Breast epithelium (tissue), 4 donors: ENCODE measurements at regions not wholly inside any gene's neighbourhood (a gene's known extent, or its start where the extent isn't known, plus 50 kb on each side); places are given as distances from the start of the nearest gene placed in this dataset.

ENCODE experiments used
- DNase-seq, 2 donors: peaks; one replicate each; pipeline ENCODE4 v3.0.0-alpha.2; 2019; ENCODE audit warnings: low spot score in 2 of 2
- H3K27ac ChIP-seq, 2 donors: fragments of 200-600 bp; sonication (generic) in 1 of 2; one replicate each; pipeline ENCODE4 v1.5.1; 2016 to 2019; ENCODE audit warnings: mild to moderate bottlenecking in 1 of 2
- H3K27me3 ChIP-seq, 2 donors: fragments of 200-600 bp; sonication (generic) in 1 of 2; one replicate each; pipeline versions ENCODE4 v1.5.1 to v1.6.0; 2017 to 2019; ENCODE audit warnings: control low read depth in 1 of 2, mild to moderate bottlenecking in 1 of 2
- H3K36me3 ChIP-seq: fragments of 200-600 bp; one replicate; pipeline ENCODE4 v1.5.1; 2019
- H3K4me1 ChIP-seq, 2 donors: fragments of 200-600 bp; sonication (generic); one replicate each; pipeline ENCODE4 v1.5.1; 2016 to 2019; ENCODE audit warnings: control low read depth in 1 of 2
- H3K4me3 ChIP-seq, 3 donors: fragments of 200-600 bp; sonication (generic); 1 replicate in 2 of 3; 2 replicates in 1 of 3; pipeline ENCODE4 v1.5.1; 2016 to 2019; ENCODE audit warnings: mild to moderate bottlenecking in 3 of 3, moderate library complexity in 2 of 3
- H3K9me3 ChIP-seq, 2 donors: fragments of 200-600 bp; sonication (generic) in 1 of 2; one replicate each; pipeline ENCODE4 v1.5.1; 2016 to 2019; ENCODE audit warnings: control low read depth in 1 of 2
- POLR2A ChIP-seq: fragments of 450-650 bp; IDR thresholded peaks from one replicate; pipeline ENCODE4 v1.6.1; 2016; ENCODE audit warnings: antibody characterized with exemption, mild to moderate bottlenecking, moderate library complexity
- POLR2AphosphoS5 ChIP-seq, 3 donors: sonication (generic); formaldehyde crosslinking; IDR thresholded peaks; one replicate each; pipeline ENCODE4 v1.6.1; 2017; ENCODE audit warnings: antibody characterized with exemption in 3 of 3
- intact Hi-C: fragments of 100-400 bp; cut with DNase I; formaldehyde crosslinking; loops from one replicate; pipeline ENCODE4 v1.15.1; 2023; ENCODE audit warnings: low total_unique reads
- TF ChIP-seq, protein P1 (sequence below), 3 donors: fragments of 450-650 bp; IDR thresholded peaks; one replicate each; pipeline ENCODE4 v1.5.1; 2016 to 2017; ENCODE audit warnings: antibody characterized with exemption in 3 of 3, mild to moderate bottlenecking in 3 of 3, moderate library complexity in 3 of 3

GRCh38 chr5:56282951-56283350 is 49.8 kb upstream of the ANKRD55 start:
- no peak for DNase-seq
- intact Hi-C loops = no loop called here
- TF ChIP-seq POLR2A (no peak), POLR2AphosphoS5 (IDR thresholded peaks at IDR 0.05) (no peak)
- TF ChIP-seq, protein P1, sequence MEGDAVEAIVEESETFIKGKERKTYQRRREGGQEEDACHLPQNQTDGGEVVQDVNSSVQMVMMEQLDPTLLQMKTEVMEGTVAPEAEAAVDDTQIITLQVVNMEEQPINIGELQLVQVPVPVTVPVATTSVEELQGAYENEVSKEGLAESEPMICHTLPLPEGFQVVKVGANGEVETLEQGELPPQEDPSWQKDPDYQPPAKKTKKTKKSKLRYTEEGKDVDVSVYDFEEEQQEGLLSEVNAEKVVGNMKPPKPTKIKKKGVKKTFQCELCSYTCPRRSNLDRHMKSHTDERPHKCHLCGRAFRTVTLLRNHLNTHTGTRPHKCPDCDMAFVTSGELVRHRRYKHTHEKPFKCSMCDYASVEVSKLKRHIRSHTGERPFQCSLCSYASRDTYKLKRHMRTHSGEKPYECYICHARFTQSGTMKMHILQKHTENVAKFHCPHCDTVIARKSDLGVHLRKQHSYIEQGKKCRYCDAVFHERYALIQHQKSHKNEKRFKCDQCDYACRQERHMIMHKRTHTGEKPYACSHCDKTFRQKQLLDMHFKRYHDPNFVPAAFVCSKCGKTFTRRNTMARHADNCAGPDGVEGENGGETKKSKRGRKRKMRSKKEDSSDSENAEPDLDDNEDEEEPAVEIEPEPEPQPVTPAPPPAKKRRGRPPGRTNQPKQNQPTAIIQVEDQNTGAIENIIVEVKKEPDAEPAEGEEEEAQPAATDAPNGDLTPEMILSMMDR (IDR thresholded peaks at IDR 0.05) = no peak
- no peaks in the 10 kb centered on the region for H3K36me3 ChIP-seq
- no peak overlapping the region for H3K27ac ChIP-seq
- no peaks in the 10 kb centered on the region for H3K27me3 ChIP-seq
- H3K4me1 ChIP-seq = no peaks in the 10 kb centered on the region
- no peaks in the 10 kb centered on the region for H3K9me3 ChIP-seq
- H3K4me3 ChIP-seq = no peak overlapping the region
